ENCODE measurements at regions not wholly inside any gene's neighbourhood (a gene's known extent, or its start where the extent isn't known, plus 50 kb on each side); places are given as distances from the start of the nearest gene placed in this dataset.

GRCh38 chr2:183859129-183859528, 734.9 kb downstream of the NUP35 start:
- ATAC-seq (no peak), DNase-seq (ENCODE audit: low read depth, low spot score) (no peak)
- Histone ChIP-seq H3K4me1 (ENCODE audit: control insufficient read depth in 1 of 2, insufficient read depth in 2 of 2, low read length in 2 of 2) (no peaks in the 10 kb centered on the region), H3K4me3 (replicated peaks in 1 of 2; ENCODE audit: low read depth in 1 of 2, low read length in 2 of 2) (no peak overlapping the region), H2AFZ (ENCODE audit: low read depth, low read length, poor library complexity, severe bottlenecking) (no peak overlapping the region), H3K9me3 (ENCODE audit: control insufficient read depth in 1 of 2, insufficient read depth in 1 of 2, low read depth in 1 of 2, low read length in 2 of 2) (no peaks in the 10 kb centered on the region), H3K36me3 (ENCODE audit: control insufficient read depth in 1 of 2, insufficient read depth in 2 of 2, low read length in 2 of 2) (no peaks in the 10 kb centered on the region), H3K27ac (ENCODE audit: low read depth, low read length) (no peak overlapping the region), H3K27me3 (ENCODE audit: insufficient read depth, low read length) (no peaks in the 10 kb centered on the region), H3K9ac (ENCODE audit: low read length) (no peak overlapping the region), H3K79me2 (ENCODE audit: insufficient read depth, low read length) (no peaks in the 10 kb centered on the region), H3K9me2 (ENCODE audit: insufficient read depth) (no peaks in the 10 kb centered on the region), H3K4me2 (ENCODE audit: low read length) (no peak overlapping the region), H4K20me1 (ENCODE audit: insufficient read depth) (no peaks in the 10 kb centered on the region)
- CTCF ChIA-PET: no interaction called here
- intact Hi-C loops (cut with micrococcal nuclease): no loop called here
- no peak for TF ChIP-seq ZFX (IDR thresholded peaks at IDR 0.05)
- TF ChIP-seq EGR1 (IDR thresholded peaks at IDR 0.05; ENCODE audit: low read depth): no peak
- TF ChIP-seq RAD21 (IDR thresholded peaks at IDR 0.05; ENCODE audit: low read depth): no peak
- TF ChIP-seq ZBTB33 (IDR thresholded peaks at IDR 0.05; ENCODE audit: extremely low read depth, insufficient replicate concordance, low read length): no peak
- TF ChIP-seq POLR2A (IDR thresholded peaks at IDR 0.05; ENCODE audit: borderline replicate concordance, extremely low read depth, insufficient read depth, insufficient read length): no peak
- no peak for TF ChIP-seq CBX3 (IDR thresholded peaks at IDR 0.05; ENCODE audit: low read depth)
- TF ChIP-seq EZH2phosphoT487 (IDR thresholded peaks at IDR 0.05; ENCODE audit: borderline replicate concordance): no peak
- TF ChIP-seq EZH2 (IDR thresholded peaks at IDR 0.05): no peak
- no TSS peak for BruUV-seq (replicated peaks)
- RAD21 ChIA-PET (ENCODE audit: low non-redundant PET in 1 of 2, low total read pairs in 2 of 2, uncharacterized antibody in 2 of 2, unreplicated experiment in 2 of 2): no interaction called here
- POLR2A ChIA-PET: no interaction called here

- Histone ChIP-seq H3K9me2 (ENCODE audit: insufficient read depth) (no peaks in the 10 kb centered on the region), H3K79me2 (ENCODE audit: insufficient read depth, low read length) (no peaks in the 10 kb centered on the region), H3K27me3 (ENCODE audit: insufficient read depth, low read length) (no peaks in the 10 kb centered on the region), H3K4me1 (ENCODE audit: control insufficient read depth in 1 of 2, insufficient read depth in 2 of 2, low read length in 2 of 2) (no peaks in the 10 kb centered on the region), H2AFZ (ENCODE audit: low read depth, low read length, poor library complexity, severe bottlenecking) (no peak overlapping the region), H4K20me1 (ENCODE audit: insufficient read depth) (no peaks in the 10 kb centered on the region), H3K9ac (ENCODE audit: low read length) (no peak overlapping the region), H3K4me2 (ENCODE audit: low read length) (no peak overlapping the region), H3K27ac (ENCODE audit: low read depth, low read length) (no peak overlapping the region), H3K36me3 (ENCODE audit: control insufficient read depth in 1 of 2, insufficient read depth in 2 of 2, low read length in 2 of 2) (no peaks in the 10 kb centered on the region), H3K4me3 (replicated peaks in 1 of 2; ENCODE audit: low read depth in 1 of 2, low read length in 2 of 2) (no peak overlapping the region), H3K9me3 (ENCODE audit: control insufficient read depth in 1 of 2, insufficient read depth in 1 of 2, low read depth in 1 of 2, low read length in 2 of 2) (no peaks in the 10 kb centered on the region)
- ChIA-PET RAD21 (ENCODE audit: low non-redundant PET in 1 of 2, low total read pairs in 2 of 2, uncharacterized antibody in 2 of 2, unreplicated experiment in 2 of 2) (no interaction called here), POLR2A (no interaction called here), CTCF (no interaction called here)
- intact Hi-C loops (cut with micrococcal nuclease): no loop called here
- TF ChIP-seq ZNF274 (IDR thresholded peaks at IDR 0.05; ENCODE audit: low read depth, low read length) (no peak), ELF1 (IDR thresholded peaks at IDR 0.05; ENCODE audit: borderline replicate concordance, low read depth) (no peak), ZBTB33 (IDR thresholded peaks at IDR 0.05; ENCODE audit: extremely low read depth, insufficient replicate concordance, low read length) (no peak), RAD21 (IDR thresholded peaks at IDR 0.05; ENCODE audit: low read depth) (no peak), SIN3A (IDR thresholded peaks at IDR 0.05; ENCODE audit: low read depth) (no peak), MAX (IDR thresholded peaks at IDR 0.05) (no peak), FOSL1 (IDR thresholded peaks at IDR 0.05; ENCODE audit: low read depth) (no peak)
- no TSS peak for BruUV-seq (replicated peaks)
- ATAC-seq (no peak), DNase-seq (ENCODE audit: low read depth, low spot score) (no peak)
Observed at GRCh38 chr2:183866666-183867065, 731.7 kb upstream of the ZNF804A start.
